Endothelial cell of umbilical vein (primary cell): ENCODE measurements at regions not wholly inside any gene's neighbourhood (a gene's known extent, or its start where the extent isn't known, plus 50 kb on each side); places are given as distances from the start of the nearest gene placed in this dataset.

Source experiments
- BruUV-seq: library from RNA; stranded (reverse); fragments of 400-500 nt; replicated peaks from 2 replicates; lab custom pipeline; 2021; lab: Mats Ljungman, UMichigan
- CTCF ChIA-PET: fragments of 300-600, 350-600 bp; sonication (Branson Sonifier 250); formaldehyde crosslinking; loops from one replicate; lab custom pipeline; 2021; ENCODE audit warnings: antibody characterized with exemption, inconsistent platforms; lab: Charles Lee
- POLR2A ChIA-PET: fragments of 300-600, 350-600 bp; sonication (Branson Sonifier 250); formaldehyde crosslinking; loops from one replicate; lab custom pipeline; 2021; ENCODE audit warnings: antibody characterized with exemption, inconsistent platforms; lab: Charles Lee
- DNase-seq: peaks from one replicate; pipeline ENCODE4 v3.0.0-alpha.2; 2011; ENCODE audit warnings: low read depth, low spot score
- FAIRE-seq: peaks from 2 replicates; lab custom pipeline; 2011; peaks lifted over from hg19 to GRCh38; lab: Jason Lieb, UNC
- H2AFZ ChIP-seq: 2 replicates; pipeline ENCODE4 v1.6.0; 2012; ENCODE audit warnings: low read depth, low read length, control low read depth, inconsistent platforms
- H3K27ac ChIP-seq: 2 replicates; pipeline ENCODE4 v1.5.1; 2011; ENCODE audit warnings: low read depth, mild to moderate bottlenecking, control low read depth, low read length, moderate library complexity; ENCODE audit not compliant: insufficient read depth
- H3K27me3 ChIP-seq, 2 experiments: 2 replicates each; pipeline versions ENCODE4 v1.6.0 to v1.6.1; 2011; ENCODE audit warnings: low read length in 2 of 2, mixed read lengths in 1 of 2; ENCODE audit not compliant: control insufficient read depth in 2 of 2, insufficient read depth in 2 of 2
- H3K36me3 ChIP-seq, 2 experiments: 2 replicates in 1 of 2; 3 replicates in 1 of 2; pipeline ENCODE4 v1.5.1; 2011; ENCODE audit warnings: low read length in 2 of 2, mild to moderate bottlenecking in 1 of 2, moderate library complexity in 1 of 2; ENCODE audit not compliant: control insufficient read depth in 2 of 2, insufficient read depth in 2 of 2; ENCODE audit errors: extremely low read depth in 1 of 2
- H3K4me1 ChIP-seq: 3 replicates; pipeline ENCODE4 v1.5.1; 2011; ENCODE audit warnings: mild to moderate bottlenecking, low read length; ENCODE audit not compliant: control insufficient read depth, insufficient read depth; ENCODE audit errors: extremely low read depth
- H3K4me2 ChIP-seq: 2 replicates; pipeline ENCODE4 v1.6.1; 2011; ENCODE audit warnings: low read length, control low read depth, mixed read lengths; ENCODE audit not compliant: insufficient read depth
- H3K4me3 ChIP-seq, 3 experiments: fragments of 200-600 bp in 1 of 3; sonication (generic), shearing (Covaris generic) in 1 of 3; replicated peaks in 1 of 3; 2 replicates each; pipeline ENCODE4 v1.5.1; 2011 to 2016; ENCODE audit warnings: control low read depth in 3 of 3, low read length in 3 of 3, mild to moderate bottlenecking in 2 of 3, inconsistent platforms in 1 of 3, low read depth in 1 of 3, moderate library complexity in 1 of 3; ENCODE audit not compliant: insufficient read depth in 1 of 3
- H3K79me2 ChIP-seq: 2 replicates; pipeline ENCODE4 v1.6.0; 2012; ENCODE audit warnings: low read length, inconsistent platforms; ENCODE audit not compliant: control insufficient read depth, insufficient read depth
- H3K9ac ChIP-seq: replicated peaks from 2 replicates; pipeline ENCODE3; 2011; ENCODE audit warnings: low read length, control low read depth; ENCODE audit not compliant: insufficient read depth; ENCODE audit errors: extremely low read depth
- H3K9me1 ChIP-seq: replicated peaks from 3 replicates; pipeline ENCODE4 v1.6.0; 2011; ENCODE audit warnings: mild to moderate bottlenecking, low read length; ENCODE audit not compliant: control insufficient read depth, insufficient read depth; ENCODE audit errors: extremely low read depth
- H3K9me3 ChIP-seq: replicated peaks from 2 replicates; pipeline ENCODE4 v1.5.1; 2012; ENCODE audit warnings: low read length, inconsistent platforms; ENCODE audit not compliant: control insufficient read depth, insufficient read depth
- H4K20me1 ChIP-seq: replicated peaks from 2 replicates; pipeline ENCODE3; 2011; ENCODE audit warnings: mild to moderate bottlenecking, low read length; ENCODE audit not compliant: control insufficient read depth, insufficient read depth; ENCODE audit errors: extremely low read depth
- CTCF ChIP-seq, 2 donors: IDR thresholded peaks; 1 replicate in 1 of 2; 2 replicates in 1 of 2; pipeline ENCODE4 v1.5.1; 2011; ENCODE audit warnings: low read length in 2 of 2, mild to moderate bottlenecking in 2 of 2, moderate library complexity in 2 of 2, control low read depth in 1 of 2, inconsistent platforms in 1 of 2, low read depth in 1 of 2; ENCODE audit not compliant: insufficient read depth in 1 of 2; ENCODE audit errors: extremely low read depth in 1 of 2
- EZH2 ChIP-seq: IDR thresholded peaks from 2 replicates; pipeline ENCODE4 v1.6.1; 2012; ENCODE audit warnings: borderline replicate concordance, low read depth, mild to moderate bottlenecking, moderate library complexity, low read length, inconsistent platforms; ENCODE audit not compliant: severe bottlenecking
- FOS ChIP-seq: IDR thresholded peaks from 2 replicates; pipeline ENCODE4 v1.6.1; 2011; ENCODE audit warnings: mild to moderate bottlenecking, low read length, moderate library complexity, borderline replicate concordance; ENCODE audit not compliant: insufficient read depth
- GATA2 ChIP-seq: IDR thresholded peaks from 2 replicates; pipeline ENCODE4 v1.7.0; 2011; ENCODE audit warnings: low read depth, mild to moderate bottlenecking, moderate library complexity, mixed read lengths, low read length; ENCODE audit not compliant: insufficient read length, insufficient read depth
- JUN ChIP-seq: IDR thresholded peaks from 2 replicates; pipeline ENCODE4 v1.6.1; 2011; ENCODE audit warnings: borderline replicate concordance, low read depth; ENCODE audit not compliant: insufficient read length, insufficient read depth
- MAX ChIP-seq: IDR thresholded peaks from 2 replicates; pipeline ENCODE4 v1.6.1; 2011; ENCODE audit not compliant: insufficient read depth, insufficient read length
- MYC ChIP-seq: IDR thresholded peaks from one replicate; pipeline ENCODE4 v1.6.1; 2011; ENCODE audit warnings: mild to moderate bottlenecking, low read depth, low read length
- POLR2A ChIP-seq: IDR thresholded peaks from 2 replicates; pipeline ENCODE4 v1.6.1; 2012; ENCODE audit warnings: low read depth, mild to moderate bottlenecking, control low read depth, low read length
- POLR2AphosphoS5 ChIP-seq: IDR thresholded peaks from 2 replicates; pipeline ENCODE4 v1.6.1; 2012; ENCODE audit warnings: low read depth, mild to moderate bottlenecking, control low read depth, low read length, moderate library complexity; ENCODE audit not compliant: insufficient read depth
- dilution Hi-C: fragments of 300-500 bp; cut with MboI; formaldehyde crosslinking; loops from one replicate; pipeline ENCODE4 v1.15.0; 2019; ENCODE audit warnings: low sequenced_read_pairs; ENCODE audit not compliant: extremely low pct_ligation_motif_present
- intact Hi-C: fragments of 100-400 bp; cut with micrococcal nuclease; formaldehyde crosslinking; loops from one replicate; pipeline ENCODE4 v1.10.0; 2022

GRCh38 chr5:143659599-143660238 lies 152.2 kb upstream of the HMHB1 start:
- Histone ChIP-seq H3K4me3 (no peak overlapping the region), H4K20me1 (no peaks in the 10 kb centered on the region), H2AFZ (no peak overlapping the region), H3K4me1 (no peaks in the 10 kb centered on the region), H3K4me2 (no peak overlapping the region), H3K9me3 (no peaks in the 10 kb centered on the region), H3K27ac (no peak overlapping the region), H3K9ac (no peak overlapping the region), H3K36me3 (no peaks in the 10 kb centered on the region), H3K9me1 (no peaks in the 10 kb centered on the region), H3K79me2 (no peaks in the 10 kb centered on the region), H3K27me3 (peaks cover 0 to 4% of the 10 kb centered on the region in 2 experiments)
- no TSS peak for BruUV-seq
- intact Hi-C loops (loop anchor here (10.0 kb wide), 1 partner anchor 525 kb away; no protein-coding TSS in a partner anchor), dilution Hi-C loops (no loop called here)
- DNase-seq (no peak), FAIRE-seq (no peak)
- no peak for TF ChIP-seq MYC
- TF ChIP-seq POLR2AphosphoS5 = no peak
- TF ChIP-seq CTCF (IDR thresholded peaks at IDR 0.05; ENCODE audit: extremely low read depth in 1 of 2, insufficient read depth in 1 of 2, low read depth in 1 of 2, low read length in 2 of 2) = no peak
- no peak for TF ChIP-seq MAX
- TF ChIP-seq POLR2A = no peak
- TF ChIP-seq JUN = no peak
- TF ChIP-seq GATA2 = no peak
- TF ChIP-seq EZH2 = no peak
- TF ChIP-seq FOS = no peak
- CTCF ChIA-PET = no interaction called here
- POLR2A ChIA-PET = no interaction called here
